K562 (cell line): ENCODE measurements at regions not wholly inside any gene's neighbourhood (a gene's known extent, or its start where the extent isn't known, plus 50 kb on each side); places are given as distances from the start of the nearest gene placed in this dataset.

ENCODE experiments used
- BCLAF1 ChIP-seq, 2 experiments: fragments of 450-650 bp in 1 of 2; IDR thresholded peaks; 2 replicates each; pipeline ENCODE4 v1.6.1; 2011 to 2017; ENCODE audit warnings: low read depth in 2 of 2, antibody characterized with exemption in 1 of 2, borderline replicate concordance in 1 of 2, low read length in 1 of 2, mild to moderate bottlenecking in 1 of 2, mixed read lengths in 1 of 2; ENCODE audit not compliant: control insufficient read depth in 1 of 2
- CHD7 ChIP-seq: fragments of 200-600 bp; sonication (generic); IDR thresholded peaks from one replicate; pipeline ENCODE4 v1.6.1; 2012; ENCODE audit warnings: mild to moderate bottlenecking, low read depth, low read length, inconsistent platforms
- FOS ChIP-seq: IDR thresholded peaks from 3 replicates; pipeline ENCODE4 v1.6.1; 2011; ENCODE audit not compliant: insufficient read length; ENCODE audit errors: extremely low read depth
- KDM5B ChIP-seq: fragments of 200-600 bp; sonication (generic); IDR thresholded peaks from 2 replicates; pipeline ENCODE4 v1.6.1; 2012; ENCODE audit warnings: low read depth, mild to moderate bottlenecking, moderate library complexity, low read length, control low read depth, inconsistent platforms; ENCODE audit not compliant: insufficient replicate concordance
- RB1 ChIP-seq: fragments of 450-650 bp; IDR thresholded peaks from 2 replicates; pipeline ENCODE4 v1.6.1; 2017; ENCODE audit warnings: low read depth, mild to moderate bottlenecking
- SRSF9 ChIP-seq: fragments of 200-400 bp; formaldehyde crosslinking; IDR thresholded peaks from 2 replicates; pipeline ENCODE4 v1.6.1; 2017; ENCODE audit warnings: low read depth, low read length, borderline replicate concordance
- ZC3H11A ChIP-seq: IDR thresholded peaks from 2 replicates; pipeline ENCODE4 v1.6.1; 2012; ENCODE audit warnings: low read depth, low read length, improper control_type of control experiment

- TF ChIP-seq KDM5B (no peak), FOS (no peak), BCLAF1 (IDR thresholded peaks at IDR 0.05; ENCODE audit: borderline replicate concordance in 1 of 2, control insufficient read depth in 1 of 2, low read depth in 2 of 2, low read length in 1 of 2) (no peak), SRSF9 (no peak), RB1 (no peak), CHD7 (no peak), ZC3H11A (no peak)
Observed at GRCh38 chr7:17412883-17413282, 114.4 kb downstream of the AHR start.
